Loucy (cell line): ENCODE measurements at regions not wholly inside any gene's neighbourhood (a gene's known extent, or its start where the extent isn't known, plus 50 kb on each side); places are given as distances from the start of the nearest gene placed in this dataset.

Experiments used
- H2AFZ ChIP-seq: fragments of 200-600 bp; sonication (generic); 2 replicates; pipeline ENCODE4 v1.6.0; 2016; ENCODE audit warnings: antibody characterized with exemption, mild to moderate bottlenecking, low read length, moderate library complexity
- H3F3A ChIP-seq: fragments of 200-600 bp; 2 replicates; pipeline ENCODE4 v1.6.0; 2016; ENCODE audit warnings: antibody characterized with exemption, low read depth, mild to moderate bottlenecking
- H3K27me3 ChIP-seq: fragments of 200-600 bp; sonication (generic); 2 replicates; pipeline ENCODE4 v1.6.1; 2014; ENCODE audit warnings: low read length, mild to moderate bottlenecking; ENCODE audit not compliant: insufficient read depth, poor library complexity, severe bottlenecking
- H3K36me3 ChIP-seq: fragments of 200-600 bp; sonication (generic); 2 replicates; pipeline ENCODE4 v1.6.1; 2016; ENCODE audit warnings: low read length; ENCODE audit not compliant: insufficient read depth
- H3K4me1 ChIP-seq: fragments of 200-600 bp; sonication (generic); 2 replicates; pipeline ENCODE4 v1.5.1; 2014; ENCODE audit warnings: low read length, mild to moderate bottlenecking; ENCODE audit not compliant: insufficient read depth, poor library complexity, severe bottlenecking
- H3K4me2 ChIP-seq: fragments of 200-600 bp; sonication (generic); 2 replicates; pipeline ENCODE4 v1.6.0; 2014; ENCODE audit warnings: antibody characterized with exemption, low read length, low read depth, mild to moderate bottlenecking; ENCODE audit not compliant: poor library complexity, severe bottlenecking
- H3K4me3 ChIP-seq: fragments of 200-600 bp; sonication (generic); 2 replicates; pipeline ENCODE4 v1.5.1; 2014; ENCODE audit warnings: low read length, mild to moderate bottlenecking, mixed read lengths; ENCODE audit not compliant: poor library complexity, severe bottlenecking
- H3K79me2 ChIP-seq: fragments of 200-600 bp; sonication (generic); 2 replicates; pipeline ENCODE4 v1.6.1; 2014; ENCODE audit warnings: low read length; ENCODE audit not compliant: insufficient read depth
- H3K9ac ChIP-seq: fragments of 200-600 bp; sonication (generic); 2 replicates; pipeline ENCODE4 v1.6.0; 2014; ENCODE audit warnings: mild to moderate bottlenecking, low read depth, low read length, moderate library complexity; ENCODE audit not compliant: poor library complexity, severe bottlenecking
- H3K9me2 ChIP-seq: fragments of 200-600 bp; sonication (generic); replicated peaks from 2 replicates; pipeline ENCODE4 v1.6.1; 2016; ENCODE audit warnings: low read depth, low read length, mixed read lengths
- H3K9me3 ChIP-seq: fragments of 200-600 bp; sonication (generic); 2 replicates; pipeline ENCODE4 v1.6.1; 2014; ENCODE audit warnings: mild to moderate bottlenecking, antibody characterized with exemption, low read length, low read depth; ENCODE audit not compliant: insufficient read depth
- H4K20me1 ChIP-seq: fragments of 200-600 bp; sonication (generic); 2 replicates; pipeline ENCODE4 v1.6.0; 2014; ENCODE audit warnings: antibody characterized with exemption, low read length, mild to moderate bottlenecking; ENCODE audit not compliant: insufficient read depth, poor library complexity, severe bottlenecking
- CTCF ChIP-seq: fragments of 200-600 bp; sonication (generic); conservative IDR thresholded peaks from 2 replicates; pipeline ENCODE4 v1.5.1; 2014; ENCODE audit warnings: mild to moderate bottlenecking, antibody characterized with exemption, low read length
- EZH2phosphoT487 ChIP-seq: fragments of 200-600 bp; IDR thresholded peaks from 2 replicates; pipeline ENCODE4 v1.6.1; 2018; ENCODE audit warnings: antibody characterized with exemption, mild to moderate bottlenecking, moderate library complexity, borderline replicate concordance

- Histone ChIP-seq H3K9me2 (no peaks in the 10 kb centered on the region), H3K9ac (no peak overlapping the region), H3K4me1 (no peaks in the 10 kb centered on the region), H3K36me3 (no peaks in the 10 kb centered on the region), H3K79me2 (no peaks in the 10 kb centered on the region), H3K4me3 (no peak overlapping the region), H3K27me3 (no peaks in the 10 kb centered on the region), H2AFZ (no peak overlapping the region), H3K9me3 (no peaks in the 10 kb centered on the region), H3F3A (no peaks in the 10 kb centered on the region), H4K20me1 (no peaks in the 10 kb centered on the region), H3K4me2 (no peak overlapping the region)
- TF ChIP-seq EZH2phosphoT487 (no peak), CTCF (no peak)
Measured at GRCh38 chr1:18549906-18550305, 69.2 kb downstream of the KLHDC7A start.

- no peak for TF ChIP-seq CTCF
- TF ChIP-seq EZH2phosphoT487 = no peak
- Histone ChIP-seq H3K27me3 (no peaks in the 10 kb centered on the region), H3K36me3 (no peaks in the 10 kb centered on the region), H2AFZ (no peak overlapping the region), H4K20me1 (no peaks in the 10 kb centered on the region), H3K4me2 (no peak overlapping the region), H3K4me3 (no peak overlapping the region), H3K79me2 (no peaks in the 10 kb centered on the region), H3F3A (no peaks in the 10 kb centered on the region), H3K9ac (no peak overlapping the region), H3K9me3 (no peaks in the 10 kb centered on the region), H3K4me1 (no peaks in the 10 kb centered on the region), H3K9me2 (no peaks in the 10 kb centered on the region)
Measured at GRCh38 chr1:18552631-18553030, 71.9 kb downstream of the KLHDC7A start.

GRCh38 chr1:18553388-18553787, 72.7 kb downstream of the KLHDC7A start:
- H4K20me1 ChIP-seq = no peaks in the 10 kb centered on the region
- no peaks in the 10 kb centered on the region for H3K9me2 ChIP-seq
- H2AFZ ChIP-seq = no peak overlapping the region
- no peak overlapping the region for H3K9ac ChIP-seq
- no peaks in the 10 kb centered on the region for H3K79me2 ChIP-seq
- H3F3A ChIP-seq = no peaks in the 10 kb centered on the region
- H3K27me3 ChIP-seq = no peaks in the 10 kb centered on the region
- TF ChIP-seq CTCF = no peak
- no peaks in the 10 kb centered on the region for H3K36me3 ChIP-seq
- no peak overlapping the region for H3K4me3 ChIP-seq
- H3K4me2 ChIP-seq = no peak overlapping the region
- H3K9me3 ChIP-seq = no peaks in the 10 kb centered on the region
- no peaks in the 10 kb centered on the region for H3K4me1 ChIP-seq
